ENCODE measurements at regions not wholly inside any gene's neighbourhood (a gene's known extent, or its start where the extent isn't known, plus 50 kb on each side); places are given as distances from the start of the nearest gene placed in this dataset.
A peak's percentile ranks its signal among the peaks of the same experiment; 100 is the strongest.

GRCh38 chr9:7984692-7985091, 185.1 kb upstream of the DMAC1 start:
- Histone ChIP-seq H3K36me3 (ENCODE audit: insufficient read depth, low read length) (no peaks in the 10 kb centered on the region), H3K4me1 (ENCODE audit: insufficient read depth, low read length) (peaks cover 20% of the 10 kb centered on the region), H3K4me3 (ENCODE audit: low read length) (no peak overlapping the region), H3K27me3 (ENCODE audit: insufficient read depth, low read length) (no peaks in the 10 kb centered on the region), H3K9me3 (ENCODE audit: low read length) (no peaks in the 10 kb centered on the region), H2AFZ (ENCODE audit: low read depth, low read length) (no peak overlapping the region)

GRCh38 chr9:7984203-7984602, 184.6 kb upstream of the DMAC1 start:
- Histone ChIP-seq H3K27me3 (ENCODE audit: insufficient read depth, low read length) (no peaks in the 10 kb centered on the region), H3K4me1 (ENCODE audit: insufficient read depth, low read length) (peaks cover 20% of the 10 kb centered on the region), H2AFZ (ENCODE audit: low read depth, low read length) (peak overlapping the region; percentile 64), H3K9me3 (ENCODE audit: low read length) (no peaks in the 10 kb centered on the region), H3K4me3 (ENCODE audit: low read length) (no peak overlapping the region), H3K36me3 (ENCODE audit: insufficient read depth, low read length) (no peaks in the 10 kb centered on the region)

- Histone ChIP-seq H3K4me1 (ENCODE audit: insufficient read depth, low read length) (peaks cover 20% of the 10 kb centered on the region), H3K4me3 (ENCODE audit: low read length) (no peak overlapping the region), H3K27me3 (ENCODE audit: insufficient read depth, low read length) (no peaks in the 10 kb centered on the region), H3K36me3 (ENCODE audit: insufficient read depth, low read length) (no peaks in the 10 kb centered on the region), H2AFZ (ENCODE audit: low read depth, low read length) (peak overlapping the region; percentile 64), H3K9me3 (ENCODE audit: low read length) (no peaks in the 10 kb centered on the region)
Measured at GRCh38 chr9:7983490-7983889, 183.9 kb upstream of the DMAC1 start.

GRCh38 chr9:7982907-7983306, 183.3 kb upstream of the DMAC1 start:
- Histone ChIP-seq H3K9me3 (ENCODE audit: low read length) (no peaks in the 10 kb centered on the region), H3K4me3 (ENCODE audit: low read length) (no peak overlapping the region), H3K36me3 (ENCODE audit: insufficient read depth, low read length) (no peaks in the 10 kb centered on the region), H3K4me1 (ENCODE audit: insufficient read depth, low read length) (peaks cover 20% of the 10 kb centered on the region), H3K27me3 (ENCODE audit: insufficient read depth, low read length) (no peaks in the 10 kb centered on the region), H2AFZ (ENCODE audit: low read depth, low read length) (no peak overlapping the region)

GRCh38 chr9:7980691-7981289, 181.2 kb upstream of the DMAC1 start:
- peaks cover 20% of the 10 kb centered on the region for H3K4me1 ChIP-seq (ENCODE audit: insufficient read depth, low read length)
- H3K36me3 ChIP-seq (ENCODE audit: insufficient read depth, low read length) = no peaks in the 10 kb centered on the region
- H3K4me3 ChIP-seq (ENCODE audit: low read length) = no peak overlapping the region
- H2AFZ ChIP-seq (ENCODE audit: low read depth, low read length) = no peak overlapping the region
- H3K27me3 ChIP-seq (ENCODE audit: insufficient read depth, low read length) = no peaks in the 10 kb centered on the region
- no peaks in the 10 kb centered on the region for H3K9me3 ChIP-seq (ENCODE audit: low read length)

GRCh38 chr9:7980041-7980440, 180.5 kb upstream of the DMAC1 start:
- no peak overlapping the region for H3K4me3 ChIP-seq (ENCODE audit: low read length)
- no peak overlapping the region for H2AFZ ChIP-seq (ENCODE audit: low read depth, low read length)
- H3K27me3 ChIP-seq (ENCODE audit: insufficient read depth, low read length) = no peaks in the 10 kb centered on the region
- peaks cover 20% of the 10 kb centered on the region for H3K4me1 ChIP-seq (ENCODE audit: insufficient read depth, low read length)
- H3K9me3 ChIP-seq (ENCODE audit: low read length) = no peaks in the 10 kb centered on the region
- no peaks in the 10 kb centered on the region for H3K36me3 ChIP-seq (ENCODE audit: insufficient read depth, low read length)

- Histone ChIP-seq H2AFZ (ENCODE audit: low read depth, low read length) (no peak overlapping the region), H3K36me3 (ENCODE audit: insufficient read depth, low read length) (no peaks in the 10 kb centered on the region), H3K27me3 (ENCODE audit: insufficient read depth, low read length) (no peaks in the 10 kb centered on the region)
Measured at GRCh38 chr9:7979611-7980010, 180.0 kb upstream of the DMAC1 start.

GRCh38 chr9:7977586-7977985, 178.0 kb upstream of the DMAC1 start:
- Histone ChIP-seq H3K4me3 (ENCODE audit: low read length) (no peak overlapping the region), H3K9me3 (ENCODE audit: low read length) (no peaks in the 10 kb centered on the region), H3K27me3 (ENCODE audit: insufficient read depth, low read length) (no peaks in the 10 kb centered on the region), H3K36me3 (ENCODE audit: insufficient read depth, low read length) (no peaks in the 10 kb centered on the region), H3K4me1 (ENCODE audit: insufficient read depth, low read length) (peaks cover 5% of the 10 kb centered on the region), H2AFZ (ENCODE audit: low read depth, low read length) (no peak overlapping the region)

More at GRCh38 chr9:7979611-7980010, 180.0 kb upstream of the DMAC1 start:
- Histone ChIP-seq H3K4me1 (ENCODE audit: insufficient read depth, low read length) (peaks cover 18% of the 10 kb centered on the region), H3K4me3 (ENCODE audit: low read length) (no peak overlapping the region), H3K9me3 (ENCODE audit: low read length) (no peaks in the 10 kb centered on the region)

GRCh38 chr9:7976856-7977255, 177.3 kb upstream of the DMAC1 start:
- Histone ChIP-seq H2AFZ (ENCODE audit: low read depth, low read length) (no peak overlapping the region), H3K4me3 (ENCODE audit: low read length) (no peak overlapping the region), H3K9me3 (ENCODE audit: low read length) (no peaks in the 10 kb centered on the region), H3K36me3 (ENCODE audit: insufficient read depth, low read length) (no peaks in the 10 kb centered on the region), H3K27me3 (ENCODE audit: insufficient read depth, low read length) (no peaks in the 10 kb centered on the region), H3K4me1 (ENCODE audit: insufficient read depth, low read length) (peaks cover 5% of the 10 kb centered on the region)

GRCh38 chr9:7976167-7976755, 176.7 kb upstream of the DMAC1 start:
- Histone ChIP-seq H3K4me1 (ENCODE audit: insufficient read depth, low read length) (no peaks in the 10 kb centered on the region), H3K27me3 (ENCODE audit: insufficient read depth, low read length) (no peaks in the 10 kb centered on the region), H3K36me3 (ENCODE audit: insufficient read depth, low read length) (no peaks in the 10 kb centered on the region), H3K9me3 (ENCODE audit: low read length) (no peaks in the 10 kb centered on the region), H2AFZ (ENCODE audit: low read depth, low read length) (no peak overlapping the region), H3K4me3 (ENCODE audit: low read length) (no peak overlapping the region)

- H3K36me3 ChIP-seq (ENCODE audit: insufficient read depth, low read length) = no peaks in the 10 kb centered on the region
- H3K27me3 ChIP-seq (ENCODE audit: insufficient read depth, low read length) = no peaks in the 10 kb centered on the region
- no peak overlapping the region for H3K4me3 ChIP-seq (ENCODE audit: low read length)
- H3K9me3 ChIP-seq (ENCODE audit: low read length) = no peaks in the 10 kb centered on the region
- no peak overlapping the region for H2AFZ ChIP-seq (ENCODE audit: low read depth, low read length)
- H3K4me1 ChIP-seq (ENCODE audit: insufficient read depth, low read length) = no peaks in the 10 kb centered on the region
Measured at GRCh38 chr9:7975336-7975735, 175.8 kb upstream of the DMAC1 start.

GRCh38 chr9:7974335-7974960, 174.9 kb upstream of the DMAC1 start:
- Histone ChIP-seq H3K27me3 (ENCODE audit: insufficient read depth, low read length) (no peaks in the 10 kb centered on the region), H3K9me3 (ENCODE audit: low read length) (no peaks in the 10 kb centered on the region), H3K4me3 (ENCODE audit: low read length) (no peak overlapping the region), H3K4me1 (ENCODE audit: insufficient read depth, low read length) (no peaks in the 10 kb centered on the region), H3K36me3 (ENCODE audit: insufficient read depth, low read length) (no peaks in the 10 kb centered on the region), H2AFZ (ENCODE audit: low read depth, low read length) (no peak overlapping the region)

- no peak overlapping the region for H2AFZ ChIP-seq (ENCODE audit: low read depth, low read length)
- H3K4me1 ChIP-seq (ENCODE audit: insufficient read depth, low read length) = no peaks in the 10 kb centered on the region
- no peak overlapping the region for H3K4me3 ChIP-seq (ENCODE audit: low read length)
- no peaks in the 10 kb centered on the region for H3K9me3 ChIP-seq (ENCODE audit: low read length)
- H3K27me3 ChIP-seq (ENCODE audit: insufficient read depth, low read length) = no peaks in the 10 kb centered on the region
- H3K36me3 ChIP-seq (ENCODE audit: insufficient read depth, low read length) = no peaks in the 10 kb centered on the region
Measured at GRCh38 chr9:7973123-7973522, 173.5 kb upstream of the DMAC1 start.

Measured in neuron (in vitro differentiated cells).